ENCODE measurements at regions not wholly inside any gene's neighbourhood (a gene's known extent, or its start where the extent isn't known, plus 50 kb on each side); places are given as distances from the start of the nearest gene placed in this dataset.

DNA sequence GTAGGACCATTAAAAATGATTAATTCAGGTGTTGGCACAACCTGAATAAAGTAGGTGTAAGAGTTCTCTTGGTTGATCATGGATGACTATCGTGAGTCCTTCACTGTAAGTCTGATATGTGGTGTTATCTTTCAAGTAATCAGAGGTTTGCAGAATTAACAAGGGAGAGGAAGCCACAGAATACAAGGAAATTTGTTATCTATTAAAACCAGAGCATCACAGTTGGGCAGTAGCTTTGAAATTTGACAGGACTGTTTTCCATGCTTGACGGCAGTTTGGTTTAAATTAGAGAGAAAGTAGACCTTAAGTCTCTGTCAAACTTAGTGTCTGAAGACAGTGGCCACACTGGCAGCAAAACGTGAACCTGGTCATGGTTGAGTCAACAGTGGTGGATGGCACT, 139.5 kb upstream of the KCNK2 start:
- TF ChIP-seq GATA2 (IDR thresholded peaks at IDR 0.05; ENCODE audit: low read depth, low read length) (no peak), GATA3 (IDR thresholded peaks at IDR 0.05; ENCODE audit: low read depth, low read length) (no peak)
